HL-60 (cell line): ENCODE measurements at regions not wholly inside any gene's neighbourhood (a gene's known extent, or its start where the extent isn't known, plus 50 kb on each side); places are given as distances from the start of the nearest gene placed in this dataset.

Experiments
- DNase-seq, 2 experiments: peaks; one replicate each; pipeline ENCODE4 v3.0.0-alpha.2; 2010 to 2020; ENCODE audit warnings: low read depth in 1 of 2, low spot score in 1 of 2
- H3K27ac ChIP-seq: fragments of 250-450 bp; sonication (Bioruptor Pico); replicated peaks from 2 replicates; pipeline ENCODE4 v1.5.1; 2020; ENCODE audit warnings: mild to moderate bottlenecking, moderate library complexity
- H3K27me3 ChIP-seq: fragments of 250-450 bp; sonication (Bioruptor Pico); 2 replicates; pipeline ENCODE4 v1.5.1; 2021; ENCODE audit warnings: mild to moderate bottlenecking, moderate library complexity; ENCODE audit not compliant: insufficient read depth, poor library complexity, severe bottlenecking
- H3K4me3 ChIP-seq: replicated peaks from 2 replicates; pipeline ENCODE4 v1.5.1; 2011; ENCODE audit warnings: mild to moderate bottlenecking, control low read depth, low read length; ENCODE audit not compliant: insufficient read depth
- GABPA ChIP-seq: IDR thresholded peaks from 2 replicates; pipeline ENCODE4 v1.6.1; 2012; ENCODE audit warnings: low read depth
- POLR2AphosphoS5 ChIP-seq: IDR thresholded peaks from 2 replicates; pipeline ENCODE4 v1.6.1; 2012; ENCODE audit warnings: low read depth
- SPI1 ChIP-seq: IDR thresholded peaks from 2 replicates; pipeline ENCODE4 v1.6.1; 2012; ENCODE audit warnings: low read depth, mild to moderate bottlenecking, borderline replicate concordance
- TF ChIP-seq, protein P1 (sequence below): IDR thresholded peaks from one replicate; pipeline ENCODE4 v1.5.1; 2011; ENCODE audit warnings: low read length, control low read depth, inconsistent platforms; ENCODE audit not compliant: insufficient read depth
- TF ChIP-seq, protein P2 (sequence below): IDR thresholded peaks from 2 replicates; pipeline ENCODE4 v1.6.1; 2012; ENCODE audit warnings: low read depth; ENCODE audit not compliant: insufficient replicate concordance

DNA sequence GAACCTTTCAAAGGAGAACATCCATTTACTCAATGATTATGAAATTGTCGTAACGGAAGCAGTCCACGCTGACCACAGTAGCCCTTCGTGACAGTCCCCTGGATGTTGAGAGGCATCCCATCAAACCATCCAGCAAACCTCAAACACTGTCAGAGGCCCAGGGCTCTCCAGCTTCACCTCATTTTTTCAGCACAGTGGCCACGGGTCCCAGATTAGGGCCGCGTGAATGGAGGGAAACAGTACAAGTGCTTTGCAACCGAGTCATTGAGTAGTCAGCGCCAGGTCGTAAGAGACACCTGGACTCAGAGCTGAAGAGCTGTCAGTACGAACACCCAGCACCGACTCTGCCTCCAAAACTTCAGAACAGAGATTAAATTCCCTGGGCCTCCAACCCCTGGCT lies 552.5 kb upstream of the SALL3 start:
- no peak for TF ChIP-seq POLR2AphosphoS5
- no peak for TF ChIP-seq GABPA
- TF ChIP-seq, protein P1, sequence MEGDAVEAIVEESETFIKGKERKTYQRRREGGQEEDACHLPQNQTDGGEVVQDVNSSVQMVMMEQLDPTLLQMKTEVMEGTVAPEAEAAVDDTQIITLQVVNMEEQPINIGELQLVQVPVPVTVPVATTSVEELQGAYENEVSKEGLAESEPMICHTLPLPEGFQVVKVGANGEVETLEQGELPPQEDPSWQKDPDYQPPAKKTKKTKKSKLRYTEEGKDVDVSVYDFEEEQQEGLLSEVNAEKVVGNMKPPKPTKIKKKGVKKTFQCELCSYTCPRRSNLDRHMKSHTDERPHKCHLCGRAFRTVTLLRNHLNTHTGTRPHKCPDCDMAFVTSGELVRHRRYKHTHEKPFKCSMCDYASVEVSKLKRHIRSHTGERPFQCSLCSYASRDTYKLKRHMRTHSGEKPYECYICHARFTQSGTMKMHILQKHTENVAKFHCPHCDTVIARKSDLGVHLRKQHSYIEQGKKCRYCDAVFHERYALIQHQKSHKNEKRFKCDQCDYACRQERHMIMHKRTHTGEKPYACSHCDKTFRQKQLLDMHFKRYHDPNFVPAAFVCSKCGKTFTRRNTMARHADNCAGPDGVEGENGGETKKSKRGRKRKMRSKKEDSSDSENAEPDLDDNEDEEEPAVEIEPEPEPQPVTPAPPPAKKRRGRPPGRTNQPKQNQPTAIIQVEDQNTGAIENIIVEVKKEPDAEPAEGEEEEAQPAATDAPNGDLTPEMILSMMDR = no peak
- TF ChIP-seq, protein P2, sequence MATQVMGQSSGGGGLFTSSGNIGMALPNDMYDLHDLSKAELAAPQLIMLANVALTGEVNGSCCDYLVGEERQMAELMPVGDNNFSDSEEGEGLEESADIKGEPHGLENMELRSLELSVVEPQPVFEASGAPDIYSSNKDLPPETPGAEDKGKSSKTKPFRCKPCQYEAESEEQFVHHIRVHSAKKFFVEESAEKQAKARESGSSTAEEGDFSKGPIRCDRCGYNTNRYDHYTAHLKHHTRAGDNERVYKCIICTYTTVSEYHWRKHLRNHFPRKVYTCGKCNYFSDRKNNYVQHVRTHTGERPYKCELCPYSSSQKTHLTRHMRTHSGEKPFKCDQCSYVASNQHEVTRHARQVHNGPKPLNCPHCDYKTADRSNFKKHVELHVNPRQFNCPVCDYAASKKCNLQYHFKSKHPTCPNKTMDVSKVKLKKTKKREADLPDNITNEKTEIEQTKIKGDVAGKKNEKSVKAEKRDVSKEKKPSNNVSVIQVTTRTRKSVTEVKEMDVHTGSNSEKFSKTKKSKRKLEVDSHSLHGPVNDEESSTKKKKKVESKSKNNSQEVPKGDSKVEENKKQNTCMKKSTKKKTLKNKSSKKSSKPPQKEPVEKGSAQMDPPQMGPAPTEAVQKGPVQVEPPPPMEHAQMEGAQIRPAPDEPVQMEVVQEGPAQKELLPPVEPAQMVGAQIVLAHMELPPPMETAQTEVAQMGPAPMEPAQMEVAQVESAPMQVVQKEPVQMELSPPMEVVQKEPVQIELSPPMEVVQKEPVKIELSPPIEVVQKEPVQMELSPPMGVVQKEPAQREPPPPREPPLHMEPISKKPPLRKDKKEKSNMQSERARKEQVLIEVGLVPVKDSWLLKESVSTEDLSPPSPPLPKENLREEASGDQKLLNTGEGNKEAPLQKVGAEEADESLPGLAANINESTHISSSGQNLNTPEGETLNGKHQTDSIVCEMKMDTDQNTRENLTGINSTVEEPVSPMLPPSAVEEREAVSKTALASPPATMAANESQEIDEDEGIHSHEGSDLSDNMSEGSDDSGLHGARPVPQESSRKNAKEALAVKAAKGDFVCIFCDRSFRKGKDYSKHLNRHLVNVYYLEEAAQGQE = no peak
- no peak for TF ChIP-seq SPI1
- H3K27me3 ChIP-seq = no peaks in the 10 kb centered on the region
- no peak for DNase-seq
- no peak overlapping the region for H3K27ac ChIP-seq
- no peak overlapping the region for H3K4me3 ChIP-seq

DNA sequence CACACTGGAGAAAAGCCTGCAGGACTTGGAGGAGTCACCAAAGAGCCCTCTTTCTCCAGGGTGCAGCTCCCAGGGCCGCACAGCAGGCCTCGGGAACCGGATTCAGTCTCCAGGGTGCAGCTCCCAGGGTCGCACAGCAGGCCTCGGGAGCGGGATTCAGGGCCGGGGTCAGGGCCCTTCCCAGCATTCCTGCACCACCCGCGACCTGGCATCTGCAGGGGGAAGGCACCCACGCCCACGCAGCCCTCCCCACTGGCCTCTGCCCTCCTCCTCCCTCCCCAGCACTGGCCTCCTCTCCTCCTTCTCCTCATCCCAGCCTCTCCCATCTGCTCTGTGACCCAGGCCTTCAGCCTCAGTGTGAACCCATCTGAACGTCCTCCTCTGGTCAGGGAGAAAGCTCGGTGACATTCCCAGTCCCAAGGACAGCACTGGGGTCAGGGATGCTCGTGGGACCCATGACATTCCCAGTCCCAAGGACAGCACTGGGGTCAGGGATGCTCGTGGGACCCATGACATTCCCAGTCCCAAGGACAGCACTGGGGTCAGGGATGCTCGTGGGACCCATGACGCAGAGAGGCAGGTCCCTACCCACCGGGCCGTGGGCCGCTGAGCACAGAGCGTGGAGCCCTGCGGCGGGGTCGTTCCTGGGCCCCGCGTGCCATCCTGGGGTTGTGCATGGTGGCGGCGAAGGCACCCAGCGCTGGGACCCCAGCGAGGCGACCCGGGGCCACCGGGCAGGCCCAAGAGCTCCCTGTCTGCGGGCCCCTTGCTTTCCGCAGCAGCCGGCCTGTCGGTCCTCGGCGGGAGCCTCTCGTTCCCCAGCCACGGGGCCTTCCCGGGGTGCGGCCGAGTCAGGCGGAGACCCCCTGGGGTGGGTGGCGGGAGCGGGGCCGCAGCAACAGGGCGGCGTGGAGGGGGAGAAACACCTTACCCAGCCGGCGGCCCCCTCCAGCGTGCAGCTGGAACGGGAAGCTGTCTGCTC lies 550.2 kb upstream of the SALL3 start:
- TF ChIP-seq, protein P1 = no peak
- TF ChIP-seq SPI1 (no peak), GABPA (no peak), POLR2AphosphoS5 (no peak)
- TF ChIP-seq, protein P2 = no peak
- Histone ChIP-seq H3K4me3 (no peak overlapping the region), H3K27ac (no peak overlapping the region), H3K27me3 (no peaks in the 10 kb centered on the region)
- DNase-seq = no peak

DNA sequence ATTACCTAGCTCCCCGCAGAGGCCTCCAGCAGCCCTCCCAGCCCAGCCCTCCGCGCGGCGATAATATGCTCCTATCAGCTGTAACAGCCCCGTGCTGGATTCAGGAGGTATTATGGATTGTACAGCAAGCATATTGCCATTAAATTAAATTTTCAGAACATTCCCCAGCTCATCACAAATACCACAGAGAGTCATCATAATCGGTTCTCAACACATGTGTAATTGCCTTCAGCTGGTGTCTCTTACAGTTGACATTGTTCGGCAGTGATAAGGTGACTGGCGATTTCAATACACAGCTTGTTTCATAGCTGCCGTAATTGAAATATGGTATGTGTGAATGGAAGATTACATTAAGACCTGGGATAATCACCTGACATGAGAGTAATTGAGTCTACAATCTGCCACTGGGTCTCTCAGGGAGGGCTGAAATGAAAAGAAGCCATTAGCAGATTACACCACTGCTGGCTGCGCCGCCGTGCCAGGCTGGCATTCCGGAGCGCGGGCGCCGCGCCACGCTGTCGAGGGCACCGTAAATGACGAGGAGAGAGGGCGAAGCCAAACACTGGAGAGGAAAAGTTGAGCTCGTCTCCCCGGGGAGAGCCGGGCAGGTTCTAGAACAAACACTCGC lies 549.4 kb upstream of the SALL3 start:
- H3K4me3 ChIP-seq = no peak overlapping the region
- no peak for DNase-seq
- TF ChIP-seq SPI1 (no peak), GABPA (no peak), POLR2AphosphoS5 (no peak)
- TF ChIP-seq, protein P2 = no peak
- TF ChIP-seq, protein P1 = no peak
- H3K27me3 ChIP-seq = no peaks in the 10 kb centered on the region
- no peak overlapping the region for H3K27ac ChIP-seq
